Mesothelial cell of epicardium (in vitro differentiated cells): ENCODE measurements at regions not wholly inside any gene's neighbourhood (a gene's known extent, or its start where the extent isn't known, plus 50 kb on each side); places are given as distances from the start of the nearest gene placed in this dataset.

Experiments
- DNase-seq, 2 experiments: peaks; one replicate each; pipeline ENCODE4 v3.0.0; 2021; ENCODE audit warnings: low spot score in 2 of 2; ENCODE audit not compliant: unreplicated experiment in 2 of 2
- H3K27ac Mint-ChIP-seq: 2 replicates; pipeline ENCODE4 v1.8.0; 2021; ENCODE audit warnings: mixed read lengths
- H3K27me3 Mint-ChIP-seq: 2 replicates; pipeline ENCODE4 v1.8.0; 2021; ENCODE audit warnings: low read depth, mixed read lengths
- H3K36me3 Mint-ChIP-seq: 2 replicates; pipeline ENCODE4 v1.8.0; 2021; ENCODE audit warnings: mixed read lengths
- H3K4me1 Mint-ChIP-seq: 2 replicates; pipeline ENCODE4 v1.8.0; 2021; ENCODE audit warnings: mixed read lengths
- H3K4me3 Mint-ChIP-seq: 2 replicates; pipeline ENCODE4 v1.8.0; 2021; ENCODE audit warnings: mild to moderate bottlenecking, moderate library complexity, mixed read lengths
- H3K9me3 Mint-ChIP-seq: 2 replicates; pipeline ENCODE4 v1.8.0; 2021; ENCODE audit warnings: mixed read lengths
- TF ChIP-seq, protein P1 (sequence below): fragments of 200-600 bp; sonication (generic); IDR thresholded peaks from one replicate; pipeline ENCODE4 v1.5.0; 2021; ENCODE audit warnings: antibody characterized with exemption; ENCODE audit not compliant: unreplicated experiment

DNA sequence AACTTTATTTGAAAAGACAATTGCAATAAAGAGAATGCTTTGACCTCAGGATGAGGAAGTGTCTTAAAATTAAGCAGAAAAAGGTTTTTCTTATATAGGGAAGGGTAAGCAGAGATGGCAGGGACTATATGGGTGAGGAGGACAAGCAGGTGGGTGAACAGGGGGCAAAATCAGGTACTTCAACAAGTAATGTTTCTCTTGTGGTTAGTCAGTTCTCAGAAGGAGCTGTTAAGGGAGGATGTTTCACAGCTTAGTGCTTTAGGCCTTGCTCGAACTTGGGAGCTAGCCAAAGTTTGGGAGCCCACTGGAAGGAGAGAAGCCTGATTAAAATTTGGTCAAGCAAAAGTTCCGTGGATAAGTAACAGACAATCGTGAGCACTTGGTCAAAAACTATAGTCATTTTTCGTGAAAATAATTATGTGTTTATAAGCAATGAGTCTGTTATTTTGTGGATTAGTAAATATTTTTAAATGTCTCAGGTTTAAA lies 364.2 kb upstream of the TMPO start:
- TF ChIP-seq, protein P1, sequence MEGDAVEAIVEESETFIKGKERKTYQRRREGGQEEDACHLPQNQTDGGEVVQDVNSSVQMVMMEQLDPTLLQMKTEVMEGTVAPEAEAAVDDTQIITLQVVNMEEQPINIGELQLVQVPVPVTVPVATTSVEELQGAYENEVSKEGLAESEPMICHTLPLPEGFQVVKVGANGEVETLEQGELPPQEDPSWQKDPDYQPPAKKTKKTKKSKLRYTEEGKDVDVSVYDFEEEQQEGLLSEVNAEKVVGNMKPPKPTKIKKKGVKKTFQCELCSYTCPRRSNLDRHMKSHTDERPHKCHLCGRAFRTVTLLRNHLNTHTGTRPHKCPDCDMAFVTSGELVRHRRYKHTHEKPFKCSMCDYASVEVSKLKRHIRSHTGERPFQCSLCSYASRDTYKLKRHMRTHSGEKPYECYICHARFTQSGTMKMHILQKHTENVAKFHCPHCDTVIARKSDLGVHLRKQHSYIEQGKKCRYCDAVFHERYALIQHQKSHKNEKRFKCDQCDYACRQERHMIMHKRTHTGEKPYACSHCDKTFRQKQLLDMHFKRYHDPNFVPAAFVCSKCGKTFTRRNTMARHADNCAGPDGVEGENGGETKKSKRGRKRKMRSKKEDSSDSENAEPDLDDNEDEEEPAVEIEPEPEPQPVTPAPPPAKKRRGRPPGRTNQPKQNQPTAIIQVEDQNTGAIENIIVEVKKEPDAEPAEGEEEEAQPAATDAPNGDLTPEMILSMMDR, result no peak
- no peak overlapping the region for H3K4me3 Mint-ChIP-seq
- H3K9me3 Mint-ChIP-seq, result no peaks in the 10 kb centered on the region
- no peaks in the 10 kb centered on the region for H3K36me3 Mint-ChIP-seq
- DNase-seq, result no peak
- H3K4me1 Mint-ChIP-seq, result peaks cover 14% of the 10 kb centered on the region
- H3K27ac Mint-ChIP-seq, result no peak overlapping the region
- H3K27me3 Mint-ChIP-seq, result no peaks in the 10 kb centered on the region

DNA sequence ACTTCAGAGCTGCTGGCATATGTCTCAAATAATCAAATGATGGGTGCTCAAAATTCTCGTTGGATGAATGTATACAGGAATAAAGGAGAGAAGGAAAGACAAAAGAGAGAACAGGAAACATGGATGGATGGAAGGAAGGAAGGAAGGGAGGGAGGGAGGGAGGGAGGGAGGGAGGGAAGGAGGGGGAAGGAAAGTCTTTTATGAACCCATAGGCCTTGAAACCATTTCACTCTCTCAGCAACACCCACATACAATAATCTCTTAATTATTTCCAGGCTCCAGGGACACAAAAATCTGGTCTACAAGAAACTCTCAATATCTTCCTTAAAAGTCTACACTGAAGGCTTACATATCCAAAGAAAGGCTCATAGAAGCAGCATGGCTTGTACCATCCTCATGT lies 363.4 kb upstream of the TMPO start:
- no peak for DNase-seq
- H3K9me3 Mint-ChIP-seq, result no peaks in the 10 kb centered on the region
- TF ChIP-seq, protein P1, result no peak
- no peaks in the 10 kb centered on the region for H3K27me3 Mint-ChIP-seq
- H3K27ac Mint-ChIP-seq, result no peak overlapping the region
- no peaks in the 10 kb centered on the region for H3K36me3 Mint-ChIP-seq
- H3K4me3 Mint-ChIP-seq, result no peak overlapping the region
- H3K4me1 Mint-ChIP-seq, result peaks cover 14% of the 10 kb centered on the region

DNA sequence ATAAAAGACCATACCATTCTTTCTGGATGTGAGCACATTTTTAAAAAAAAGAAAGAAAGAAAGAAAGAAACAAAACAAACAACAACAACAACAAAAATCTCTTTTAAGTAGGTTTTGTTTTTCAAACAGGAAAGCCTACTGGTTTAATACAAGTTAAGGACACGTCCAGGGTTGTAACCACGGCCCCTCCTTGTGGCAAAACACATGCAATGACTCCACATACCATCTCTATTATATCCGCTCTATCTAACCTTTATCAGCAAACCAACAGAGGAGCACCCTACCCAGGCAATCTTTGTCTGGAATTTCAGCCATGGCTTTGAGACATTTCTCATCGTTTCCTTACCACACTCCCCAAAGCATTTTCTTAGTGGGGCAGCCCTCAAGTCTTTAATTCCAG lies 360.5 kb upstream of the TMPO start:
- TF ChIP-seq, protein P1, result peak; percentile 21
- H3K27ac Mint-ChIP-seq, result no peak overlapping the region
- H3K9me3 Mint-ChIP-seq, result no peaks in the 10 kb centered on the region
- no peak overlapping the region for H3K4me3 Mint-ChIP-seq
- H3K27me3 Mint-ChIP-seq, result no peaks in the 10 kb centered on the region
- no peaks in the 10 kb centered on the region for H3K36me3 Mint-ChIP-seq
- H3K4me1 Mint-ChIP-seq, result peaks cover 10% of the 10 kb centered on the region
- peak in 1 of 2 experiments; percentile 42 for DNase-seq

DNA sequence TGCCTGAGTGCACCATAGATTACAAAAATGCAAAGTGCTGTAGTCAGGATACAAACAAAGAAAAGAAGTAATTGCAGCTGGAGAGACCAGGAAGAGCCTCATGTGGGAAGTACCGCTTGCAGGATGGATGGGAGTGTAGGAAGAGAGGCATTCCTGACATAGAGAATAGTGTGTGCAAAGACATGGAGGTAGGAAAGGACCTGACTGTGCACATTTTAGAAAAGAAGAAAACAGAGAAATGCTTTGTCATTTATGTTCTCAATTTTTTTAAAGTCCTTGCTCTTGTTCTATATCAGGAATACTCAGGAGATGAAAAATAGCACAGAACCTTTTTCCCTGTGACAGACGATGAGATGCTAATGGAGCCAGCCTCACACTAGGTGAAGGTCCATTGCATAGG lies 358.7 kb upstream of the TMPO start:
- no peak for DNase-seq
- H3K4me1 Mint-ChIP-seq, result peaks cover 5% of the 10 kb centered on the region
- H3K9me3 Mint-ChIP-seq, result no peaks in the 10 kb centered on the region
- no peaks in the 10 kb centered on the region for H3K36me3 Mint-ChIP-seq
- H3K27me3 Mint-ChIP-seq, result no peaks in the 10 kb centered on the region
- H3K27ac Mint-ChIP-seq, result no peak overlapping the region
- H3K4me3 Mint-ChIP-seq, result no peak overlapping the region
- TF ChIP-seq, protein P1, result no peak

DNA sequence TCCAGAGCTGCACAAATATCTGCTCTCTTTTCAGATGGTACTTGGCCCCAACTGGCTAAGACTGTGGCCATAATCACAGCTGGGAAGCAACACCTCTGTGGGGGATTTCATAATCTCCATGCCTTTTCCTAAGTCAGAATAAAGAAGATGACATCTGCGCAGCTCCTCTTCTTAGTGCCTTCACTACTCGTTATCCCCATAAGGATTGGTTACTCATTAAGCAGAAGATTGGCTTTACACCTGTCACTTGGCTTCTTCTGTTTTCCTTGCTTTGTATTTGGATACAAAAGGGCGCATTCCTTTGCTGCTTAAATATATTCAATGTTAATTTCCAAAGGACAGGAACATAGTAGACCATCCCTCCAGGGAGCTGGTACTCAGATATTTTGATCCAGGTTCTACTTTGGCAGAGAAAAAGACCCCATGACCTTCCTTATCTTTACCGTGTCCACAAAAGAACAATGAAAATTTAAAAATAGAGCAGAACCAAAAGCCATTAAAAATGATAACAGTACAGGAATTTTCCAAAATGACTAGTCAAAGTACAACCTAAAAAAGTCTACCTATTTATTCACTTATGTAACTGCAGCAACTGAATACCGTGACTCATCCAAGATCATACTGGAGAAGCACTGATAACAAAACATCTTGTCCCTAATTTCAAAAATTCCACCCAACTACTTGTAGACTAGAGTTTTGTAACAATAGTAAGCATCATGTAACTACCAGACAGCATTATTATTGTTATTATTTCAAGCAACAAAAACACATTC lies 352.3 kb upstream of the TMPO start:
- Mint-ChIP-seq H3K9me3 (no peaks in the 10 kb centered on the region), H3K4me1 (no peaks in the 10 kb centered on the region), H3K36me3 (no peaks in the 10 kb centered on the region), H3K4me3 (no peak overlapping the region), H3K27me3 (peaks cover 2% of the 10 kb centered on the region), H3K27ac (no peak overlapping the region)
- TF ChIP-seq, protein P1, result no peak
- DNase-seq, result no peak
